ENCODE measurements at regions not wholly inside any gene's neighbourhood (a gene's known extent, or its start where the extent isn't known, plus 50 kb on each side); places are given as distances from the start of the nearest gene placed in this dataset.
"Not testable (repeated sequence)": the region's sequence is repeated elsewhere in the genome, so short reads cannot be mapped to it uniquely, and the experiment has no call there.

- no peak for DNase-seq
Measured at GRCh38 chr18:77373730-77374445, 124.2 kb downstream of the GALR1 start.

- DNase-seq = no peak
Measured at GRCh38 chr18:77374446-77374805, 124.8 kb downstream of the GALR1 start.

- no peak for DNase-seq
Measured at GRCh38 chr18:77376043-77376732, 126.5 kb downstream of the GALR1 start.

- no peak for DNase-seq
Measured at GRCh38 chr18:77376733-77377094, 127.1 kb downstream of the GALR1 start.

- DNase-seq = no peak
Measured at GRCh38 chr18:77377813-77378212, 128.2 kb downstream of the GALR1 start.

GRCh38 chr18:77379976-77380509 is 130.4 kb downstream of the GALR1 start:
- no peak for DNase-seq

GRCh38 chr18:77380695-77381094 is 131.0 kb downstream of the GALR1 start:
- no peak for DNase-seq

- no peak for DNase-seq
Measured at GRCh38 chr18:77392321-77392720, 142.7 kb downstream of the GALR1 start.

GRCh38 chr18:77393519-77393918 is 143.9 kb downstream of the GALR1 start:
- no peak for DNase-seq

GRCh38 chr18:77395953-77396352 is 146.3 kb downstream of the GALR1 start:
- DNase-seq = no peak

- no peak for DNase-seq
Measured at GRCh38 chr18:77397056-77397455, 147.4 kb downstream of the GALR1 start.

- DNase-seq = no peak
Measured at GRCh38 chr18:77397617-77398016, 148.0 kb downstream of the GALR1 start.

- DNase-seq = no peak
Measured at GRCh38 chr18:77400561-77400960, 150.9 kb downstream of the GALR1 start.

- DNase-seq = no peak
Measured at GRCh38 chr18:77401173-77401572, 151.5 kb downstream of the GALR1 start.

- no peak for DNase-seq
Measured at GRCh38 chr18:77403969-77404535, 154.4 kb downstream of the GALR1 start.

GRCh38 chr18:77405096-77405495 is 155.4 kb downstream of the GALR1 start:
- no peak for DNase-seq

- DNase-seq = no peak
Measured at GRCh38 chr18:77407733-77408132, 158.1 kb downstream of the GALR1 start.

GRCh38 chr18:77421546-77421945 is 171.9 kb downstream of the GALR1 start:
- DNase-seq = not testable (repeated sequence)

GRCh38 chr18:77422974-77423867 is 173.6 kb downstream of the GALR1 start:
- DNase-seq = no peak

- DNase-seq = no peak
Measured at GRCh38 chr18:77433076-77433475, 183.4 kb downstream of the GALR1 start.

GRCh38 chr18:77439888-77440287 is 190.2 kb downstream of the GALR1 start:
- no peak for DNase-seq

GRCh38 chr18:77442393-77442792 is 192.7 kb downstream of the GALR1 start:
- no peak for DNase-seq

GRCh38 chr18:77444385-77444784 is 194.7 kb downstream of the GALR1 start:
- no peak for DNase-seq
